H1 (cell line): ENCODE measurements at regions not wholly inside any gene's neighbourhood (a gene's known extent, or its start where the extent isn't known, plus 50 kb on each side); places are given as distances from the start of the nearest gene placed in this dataset.

Source experiments
- CTCF ChIA-PET: fragments of 300-600 bp; sonication (Branson Sonifier 250); formaldehyde crosslinking; loops from one replicate; lab custom pipeline; 2021; ENCODE audit not compliant: partially characterized antibody; lab: Charles Lee
- POLR2A ChIA-PET: fragments of 300-600 bp; sonication (Branson Sonifier 250); formaldehyde crosslinking; loops from one replicate; lab custom pipeline; 2021; ENCODE audit warnings: inconsistent platforms; ENCODE audit not compliant: partially characterized antibody; lab: Charles Lee
- DNase-seq, 2 experiments: peaks; one replicate each; pipeline versions ENCODE4 v3.0.0 to v3.0.0-alpha.2; 2010 to 2022; ENCODE audit warnings: low spot score in 2 of 2, low read depth in 1 of 2, mixed read lengths in 1 of 2
- FAIRE-seq: peaks from 2 replicates; lab custom pipeline; 2011; peaks lifted over from hg19 to GRCh38; lab: Jason Lieb, UNC
- H2AFZ ChIP-seq: 2 replicates; pipeline ENCODE4 v1.8.1; 2012; ENCODE audit warnings: low read length, inconsistent platforms
- H2AK5ac ChIP-seq: 2 replicates; pipeline ENCODE4 v1.6.1; 2013; ENCODE audit warnings: low read depth, low read length
- H2BK120ac ChIP-seq: replicated peaks from 2 replicates; pipeline ENCODE3; 2013; ENCODE audit warnings: low read depth, low read length, inconsistent platforms
- H2BK12ac ChIP-seq: 2 replicates; pipeline ENCODE4 v1.6.1; 2013; ENCODE audit warnings: low read depth, low read length
- H2BK15ac ChIP-seq: 2 replicates; pipeline ENCODE4 v1.6.1; 2013; ENCODE audit warnings: low read length
- H2BK20ac ChIP-seq: 2 replicates; pipeline ENCODE4 v1.6.1; 2013; ENCODE audit warnings: low read length
- H2BK5ac ChIP-seq: 2 replicates; pipeline ENCODE4 v1.6.1; 2013; ENCODE audit warnings: low read depth, low read length
- H3K14ac ChIP-seq: 2 replicates; pipeline ENCODE4 v1.6.1; 2013; ENCODE audit warnings: inconsistent platforms; ENCODE audit not compliant: insufficient read length
- H3K18ac ChIP-seq: 2 replicates; pipeline ENCODE4 v1.6.1; 2013; ENCODE audit warnings: low read length; ENCODE audit errors: extremely low read depth
- H3K23ac ChIP-seq: 2 replicates; pipeline ENCODE4 v1.6.1; 2013; ENCODE audit warnings: inconsistent platforms; ENCODE audit not compliant: insufficient read length
- H3K23me2 ChIP-seq: 2 replicates; pipeline ENCODE4 v1.6.1; 2013; ENCODE audit warnings: low read depth, low read length
- H3K27ac ChIP-seq: 2 replicates; pipeline ENCODE4 v1.6.1; 2011; ENCODE audit warnings: low read depth, low read length, inconsistent platforms
- H3K27me3 ChIP-seq, 4 experiments: replicated peaks in 1 of 4; 1 replicate in 1 of 4; 2 replicates in 3 of 4; pipeline versions ENCODE4 v1.6.1 to v1.8.1; 2011 to 2013; ENCODE audit warnings: low read length in 3 of 4, mild to moderate bottlenecking in 3 of 4, inconsistent platforms in 2 of 4, mixed read lengths in 2 of 4, moderate library complexity in 1 of 4; ENCODE audit not compliant: control insufficient read depth in 3 of 4, insufficient read depth in 3 of 4; ENCODE audit errors: extremely low read depth in 1 of 4
- H3K36me3 ChIP-seq, 4 experiments: 2 replicates each; pipeline versions ENCODE4 v1.6.1 to v1.8.1; 2011 to 2013; ENCODE audit warnings: mild to moderate bottlenecking in 4 of 4, low read length in 3 of 4, moderate library complexity in 2 of 4, control low read depth in 1 of 4, inconsistent platforms in 1 of 4; ENCODE audit not compliant: insufficient read depth in 4 of 4, control insufficient read depth in 2 of 4
- H3K4ac ChIP-seq: replicated peaks from 2 replicates; pipeline ENCODE3; 2013; ENCODE audit warnings: low read length, low read depth, mixed read lengths, inconsistent platforms; ENCODE audit not compliant: insufficient read length
- H3K4me1 ChIP-seq, 4 experiments: replicated peaks in 1 of 4; 1 replicate in 1 of 4; 2 replicates in 3 of 4; pipeline versions ENCODE4 v1.6.1 to v1.8.1; 2011 to 2013; ENCODE audit warnings: low read length in 3 of 4, inconsistent platforms in 2 of 4, mixed read lengths in 1 of 4; ENCODE audit not compliant: insufficient read depth in 4 of 4, control insufficient read depth in 3 of 4
- H3K4me2 ChIP-seq, 2 experiments: 2 replicates each; pipeline versions ENCODE4 v1.6.1 to v1.8.1; 2011 to 2013; ENCODE audit warnings: low read depth in 2 of 2, low read length in 2 of 2, control low read depth in 1 of 2, inconsistent platforms in 1 of 2, mild to moderate bottlenecking in 1 of 2; ENCODE audit not compliant: insufficient read depth in 1 of 2
- H3K4me3 ChIP-seq, 4 experiments: fragments of 200-600, 300-600 bp in 1 of 4; sonication (generic), shearing (Covaris generic), sonication (Bioruptor Twin) in 1 of 4; 2 replicates each; pipeline versions ENCODE4 v1.5.1 to v1.8.1; 2011 to 2016; ENCODE audit warnings: low read length in 4 of 4, low read depth in 3 of 4, control low read depth in 2 of 4, inconsistent platforms in 2 of 4, mild to moderate bottlenecking in 2 of 4, mixed read lengths in 1 of 4, moderate library complexity in 1 of 4; ENCODE audit not compliant: insufficient read depth in 2 of 4; ENCODE audit errors: extremely low read depth in 1 of 4
- H3K56ac ChIP-seq: replicated peaks from 2 replicates; pipeline ENCODE3; 2013; ENCODE audit warnings: low read depth, mild to moderate bottlenecking, mixed read lengths, low read length, inconsistent platforms; ENCODE audit not compliant: insufficient read length
- H3K79me1 ChIP-seq: 2 replicates; pipeline ENCODE4 v1.6.1; 2013; ENCODE audit warnings: low read depth, low read length, control low read depth
- H3K79me2 ChIP-seq, 2 experiments: 2 replicates each; pipeline versions ENCODE4 v1.6.1 to v1.8.1; 2012 to 2013; ENCODE audit warnings: low read length in 2 of 2, mild to moderate bottlenecking in 2 of 2, inconsistent platforms in 1 of 2; ENCODE audit not compliant: insufficient read depth in 2 of 2, control insufficient read depth in 1 of 2
- H3K9ac ChIP-seq, 4 experiments: replicated peaks in 1 of 4; 1 replicate in 1 of 4; 2 replicates in 3 of 4; pipeline versions ENCODE4 v1.6.1 to v1.8.1; 2011 to 2013; ENCODE audit warnings: low read depth in 3 of 4, low read length in 3 of 4, control low read depth in 2 of 4, mild to moderate bottlenecking in 2 of 4, moderate library complexity in 2 of 4, inconsistent platforms in 1 of 4; ENCODE audit errors: extremely low read depth in 1 of 4
- H3K9me3 ChIP-seq, 2 experiments: 2 replicates each; pipeline versions ENCODE4 v1.6.1 to v1.8.1; 2012 to 2013; ENCODE audit warnings: mild to moderate bottlenecking in 2 of 2, moderate library complexity in 2 of 2, control low read depth in 1 of 2, inconsistent platforms in 1 of 2, low read depth in 1 of 2, low read length in 1 of 2, mixed read lengths in 1 of 2; ENCODE audit not compliant: insufficient read depth in 2 of 2
- H4K20me1 ChIP-seq, 2 experiments: replicated peaks in 1 of 2; 2 replicates each; pipeline versions ENCODE3 to v1.8.1; 2011 to 2013; ENCODE audit warnings: inconsistent platforms in 2 of 2, low read length in 2 of 2, mild to moderate bottlenecking in 1 of 2; ENCODE audit not compliant: insufficient read depth in 2 of 2, control insufficient read depth in 1 of 2
- H4K5ac ChIP-seq: 2 replicates; pipeline ENCODE4 v1.6.1; 2013; ENCODE audit warnings: low read length, low read depth, mixed read lengths, inconsistent platforms; ENCODE audit not compliant: insufficient read length
- H4K8ac ChIP-seq: 2 replicates; pipeline ENCODE4 v1.8.0; 2013; ENCODE audit warnings: mild to moderate bottlenecking, moderate library complexity, low read length, inconsistent platforms; ENCODE audit not compliant: insufficient read depth; ENCODE audit errors: extremely low read depth
- H4K91ac ChIP-seq: replicated peaks from 2 replicates; pipeline ENCODE3; 2013; ENCODE audit warnings: low read length, mixed read lengths, inconsistent platforms; ENCODE audit not compliant: insufficient read length
- WGBS, 2 experiments: shearing (Covaris generic) in 1 of 2; methylation state at CpG; one replicate each; pipeline versions ENCODE4 v1.1.6 to v1.1.7; 2013 to 2015; ENCODE audit warnings: low lambda C conversion rate in 2 of 2, mixed read lengths in 2 of 2, inconsistent platforms in 1 of 2, low coverage in 1 of 2, missing lambda C conversion rate in 1 of 2; ENCODE audit not compliant: insufficient replicate concordance in 2 of 2, insufficient coverage in 1 of 2, insufficient read length in 1 of 2; ENCODE audit errors: extremely low coverage in 1 of 2, missing lambda C conversion rate in 1 of 2; 5-methylcytosine and 5-hydroxymethylcytosine counted together
- TF ChIP-seq, protein P1 (sequence below): fragments of 300-600 bp; sonication (generic); IDR thresholded peaks from 2 replicates; pipeline ENCODE4 v1.7.1; 2012; ENCODE audit warnings: low read length, moderate library complexity, mild to moderate bottlenecking, inconsistent platforms; ENCODE audit not compliant: insufficient replicate concordance

- Histone ChIP-seq H3K27ac (no peak overlapping the region), H2BK120ac (no peak overlapping the region), H2BK5ac (no peak overlapping the region), H3K79me1 (no peaks in the 10 kb centered on the region), H3K14ac (no peak overlapping the region), H2BK15ac (no peak overlapping the region), H3K9ac (no peak overlapping the region), H3K23me2 (no peaks in the 10 kb centered on the region), H3K9me3 (no peaks in the 10 kb centered on the region), H4K5ac (no peak overlapping the region), H3K27me3 (no peaks in the 10 kb centered on the region), H2AFZ (no peak overlapping the region), H4K20me1 (no peaks in the 10 kb centered on the region), H3K4me3 (no peak overlapping the region), H2AK5ac (no peak overlapping the region), H3K36me3 (no peaks in the 10 kb centered on the region), H3K23ac (no peak overlapping the region), H4K8ac (no peak overlapping the region), H3K4me1 (peaks cover 0 to 3% (median 0%) of the 10 kb centered on the region in 4 experiments; a peak in 1 of 7 replicates), H3K18ac (no peak overlapping the region), H2BK20ac (no peak overlapping the region), H3K4me2 (no peak overlapping the region), H2BK12ac (no peak overlapping the region), H4K91ac (no peak overlapping the region), H3K79me2 (no peaks in the 10 kb centered on the region), H3K56ac (no peak overlapping the region), H3K4ac (no peak overlapping the region)
- POLR2A ChIA-PET: interaction anchor here (0.6 kb wide), 1 partner anchor 277 kb away, joined by 3 read pairs; no protein-coding TSS in a partner anchor
- FAIRE-seq (no peak), DNase-seq (no peak)
- 93% methylated on average over 2 of the region's 2 CpGs; no CpG with 5 or more reads in 1 of the 2 experiments for WGBS, 2 experiments
- CTCF ChIA-PET: no interaction called here
- TF ChIP-seq, protein P1, sequence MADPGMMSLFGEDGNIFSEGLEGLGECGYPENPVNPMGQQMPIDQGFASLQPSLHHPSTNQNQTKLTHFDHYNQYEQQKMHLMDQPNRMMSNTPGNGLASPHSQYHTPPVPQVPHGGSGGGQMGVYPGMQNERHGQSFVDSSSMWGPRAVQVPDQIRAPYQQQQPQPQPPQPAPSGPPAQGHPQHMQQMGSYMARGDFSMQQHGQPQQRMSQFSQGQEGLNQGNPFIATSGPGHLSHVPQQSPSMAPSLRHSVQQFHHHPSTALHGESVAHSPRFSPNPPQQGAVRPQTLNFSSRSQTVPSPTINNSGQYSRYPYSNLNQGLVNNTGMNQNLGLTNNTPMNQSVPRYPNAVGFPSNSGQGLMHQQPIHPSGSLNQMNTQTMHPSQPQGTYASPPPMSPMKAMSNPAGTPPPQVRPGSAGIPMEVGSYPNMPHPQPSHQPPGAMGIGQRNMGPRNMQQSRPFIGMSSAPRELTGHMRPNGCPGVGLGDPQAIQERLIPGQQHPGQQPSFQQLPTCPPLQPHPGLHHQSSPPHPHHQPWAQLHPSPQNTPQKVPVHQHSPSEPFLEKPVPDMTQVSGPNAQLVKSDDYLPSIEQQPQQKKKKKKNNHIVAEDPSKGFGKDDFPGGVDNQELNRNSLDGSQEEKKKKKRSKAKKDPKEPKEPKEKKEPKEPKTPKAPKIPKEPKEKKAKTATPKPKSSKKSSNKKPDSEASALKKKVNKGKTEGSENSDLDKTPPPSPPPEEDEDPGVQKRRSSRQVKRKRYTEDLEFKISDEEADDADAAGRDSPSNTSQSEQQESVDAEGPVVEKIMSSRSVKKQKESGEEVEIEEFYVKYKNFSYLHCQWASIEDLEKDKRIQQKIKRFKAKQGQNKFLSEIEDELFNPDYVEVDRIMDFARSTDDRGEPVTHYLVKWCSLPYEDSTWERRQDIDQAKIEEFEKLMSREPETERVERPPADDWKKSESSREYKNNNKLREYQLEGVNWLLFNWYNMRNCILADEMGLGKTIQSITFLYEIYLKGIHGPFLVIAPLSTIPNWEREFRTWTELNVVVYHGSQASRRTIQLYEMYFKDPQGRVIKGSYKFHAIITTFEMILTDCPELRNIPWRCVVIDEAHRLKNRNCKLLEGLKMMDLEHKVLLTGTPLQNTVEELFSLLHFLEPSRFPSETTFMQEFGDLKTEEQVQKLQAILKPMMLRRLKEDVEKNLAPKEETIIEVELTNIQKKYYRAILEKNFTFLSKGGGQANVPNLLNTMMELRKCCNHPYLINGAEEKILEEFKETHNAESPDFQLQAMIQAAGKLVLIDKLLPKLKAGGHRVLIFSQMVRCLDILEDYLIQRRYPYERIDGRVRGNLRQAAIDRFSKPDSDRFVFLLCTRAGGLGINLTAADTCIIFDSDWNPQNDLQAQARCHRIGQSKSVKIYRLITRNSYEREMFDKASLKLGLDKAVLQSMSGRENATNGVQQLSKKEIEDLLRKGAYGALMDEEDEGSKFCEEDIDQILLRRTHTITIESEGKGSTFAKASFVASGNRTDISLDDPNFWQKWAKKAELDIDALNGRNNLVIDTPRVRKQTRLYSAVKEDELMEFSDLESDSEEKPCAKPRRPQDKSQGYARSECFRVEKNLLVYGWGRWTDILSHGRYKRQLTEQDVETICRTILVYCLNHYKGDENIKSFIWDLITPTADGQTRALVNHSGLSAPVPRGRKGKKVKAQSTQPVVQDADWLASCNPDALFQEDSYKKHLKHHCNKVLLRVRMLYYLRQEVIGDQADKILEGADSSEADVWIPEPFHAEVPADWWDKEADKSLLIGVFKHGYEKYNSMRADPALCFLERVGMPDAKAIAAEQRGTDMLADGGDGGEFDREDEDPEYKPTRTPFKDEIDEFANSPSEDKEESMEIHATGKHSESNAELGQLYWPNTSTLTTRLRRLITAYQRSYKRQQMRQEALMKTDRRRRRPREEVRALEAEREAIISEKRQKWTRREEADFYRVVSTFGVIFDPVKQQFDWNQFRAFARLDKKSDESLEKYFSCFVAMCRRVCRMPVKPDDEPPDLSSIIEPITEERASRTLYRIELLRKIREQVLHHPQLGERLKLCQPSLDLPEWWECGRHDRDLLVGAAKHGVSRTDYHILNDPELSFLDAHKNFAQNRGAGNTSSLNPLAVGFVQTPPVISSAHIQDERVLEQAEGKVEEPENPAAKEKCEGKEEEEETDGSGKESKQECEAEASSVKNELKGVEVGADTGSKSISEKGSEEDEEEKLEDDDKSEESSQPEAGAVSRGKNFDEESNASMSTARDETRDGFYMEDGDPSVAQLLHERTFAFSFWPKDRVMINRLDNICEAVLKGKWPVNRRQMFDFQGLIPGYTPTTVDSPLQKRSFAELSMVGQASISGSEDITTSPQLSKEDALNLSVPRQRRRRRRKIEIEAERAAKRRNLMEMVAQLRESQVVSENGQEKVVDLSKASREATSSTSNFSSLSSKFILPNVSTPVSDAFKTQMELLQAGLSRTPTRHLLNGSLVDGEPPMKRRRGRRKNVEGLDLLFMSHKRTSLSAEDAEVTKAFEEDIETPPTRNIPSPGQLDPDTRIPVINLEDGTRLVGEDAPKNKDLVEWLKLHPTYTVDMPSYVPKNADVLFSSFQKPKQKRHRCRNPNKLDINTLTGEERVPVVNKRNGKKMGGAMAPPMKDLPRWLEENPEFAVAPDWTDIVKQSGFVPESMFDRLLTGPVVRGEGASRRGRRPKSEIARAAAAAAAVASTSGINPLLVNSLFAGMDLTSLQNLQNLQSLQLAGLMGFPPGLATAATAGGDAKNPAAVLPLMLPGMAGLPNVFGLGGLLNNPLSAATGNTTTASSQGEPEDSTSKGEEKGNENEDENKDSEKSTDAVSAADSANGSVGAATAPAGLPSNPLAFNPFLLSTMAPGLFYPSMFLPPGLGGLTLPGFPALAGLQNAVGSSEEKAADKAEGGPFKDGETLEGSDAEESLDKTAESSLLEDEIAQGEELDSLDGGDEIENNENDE: no peak
Observed at GRCh38 chr13:58667096-58667495, 1035.6 kb downstream of the PCDH17 start.
